MM.1S (cell line): ENCODE measurements at regions not wholly inside any gene's neighbourhood (a gene's known extent, or its start where the extent isn't known, plus 50 kb on each side); places are given as distances from the start of the nearest gene placed in this dataset.

ENCODE experiments used
- DNase-seq: peaks from one replicate; pipeline ENCODE4 v3.0.0-alpha.2; 2015
- H2AFZ ChIP-seq: fragments of 300-600 bp; sonication (generic); 2 replicates; pipeline ENCODE4 v1.6.0; 2016; ENCODE audit warnings: antibody characterized with exemption, low read length
- H3F3A ChIP-seq: fragments of 300-600 bp; sonication (generic); 2 replicates; pipeline ENCODE4 v1.6.1; 2016; ENCODE audit warnings: mild to moderate bottlenecking, antibody characterized with exemption, low read length, moderate library complexity, mixed read lengths; ENCODE audit not compliant: insufficient read depth
- H3K27ac ChIP-seq: fragments of 300-600 bp; sonication (generic); 2 replicates; pipeline ENCODE4 v1.5.1; 2016; ENCODE audit warnings: mild to moderate bottlenecking, low read length
- H3K27me3 ChIP-seq: fragments of 300-600 bp; sonication (generic); replicated peaks from 2 replicates; pipeline ENCODE4 v1.6.0; 2016; ENCODE audit warnings: low read length; ENCODE audit not compliant: insufficient read depth
- H3K36me3 ChIP-seq: fragments of 300-600 bp; sonication (generic); replicated peaks from 2 replicates; pipeline ENCODE4 v1.6.1; 2016; ENCODE audit warnings: mild to moderate bottlenecking, low read length, mixed read lengths; ENCODE audit not compliant: insufficient read depth
- H3K4me1 ChIP-seq: fragments of 300-600 bp; sonication (generic); 2 replicates; pipeline ENCODE4 v1.6.1; 2016; ENCODE audit warnings: low read length, mixed read lengths
- H3K4me2 ChIP-seq: fragments of 300-600 bp; sonication (generic); 2 replicates; pipeline ENCODE4 v1.6.0; 2016; ENCODE audit warnings: low read depth, low read length
- H3K4me3 ChIP-seq: fragments of 300-600 bp; sonication (generic); 2 replicates; pipeline ENCODE4 v1.5.1; 2016; ENCODE audit warnings: low read length, mixed read lengths
- H3K79me2 ChIP-seq: fragments of 300-600 bp; sonication (generic); 2 replicates; pipeline ENCODE4 v1.6.1; 2016; ENCODE audit warnings: mixed run types, low read length, mixed read lengths
- H3K9ac ChIP-seq: fragments of 300-600 bp; sonication (generic); 2 replicates; pipeline ENCODE4 v1.6.1; 2016; ENCODE audit warnings: low read length, mixed read lengths
- H3K9me2 ChIP-seq: fragments of 300-600 bp; sonication (generic); replicated peaks from 2 replicates; pipeline ENCODE4 v1.6.1; 2016; ENCODE audit warnings: mild to moderate bottlenecking, low read length, mixed read lengths; ENCODE audit not compliant: insufficient read depth
- H3K9me3 ChIP-seq: fragments of 300-600 bp; sonication (generic); replicated peaks from 2 replicates; pipeline ENCODE4 v1.6.1; 2016; ENCODE audit warnings: mild to moderate bottlenecking, low read length, mixed read lengths; ENCODE audit not compliant: insufficient read depth
- H4K20me1 ChIP-seq: fragments of 300-600 bp; sonication (generic); 2 replicates; pipeline ENCODE4 v1.6.1; 2016; ENCODE audit warnings: mild to moderate bottlenecking, low read length, moderate library complexity, mixed read lengths; ENCODE audit not compliant: insufficient read depth
- CTCF ChIP-seq: fragments of 300-600 bp; sonication (generic); IDR thresholded peaks from 2 replicates; pipeline ENCODE4 v1.5.1; 2016; ENCODE audit warnings: antibody characterized with exemption, low read length, mixed read lengths
- EZH2 ChIP-seq: fragments of 300-600 bp; sonication (generic); optimal IDR thresholded peaks from 2 replicates; pipeline ENCODE3; 2017; ENCODE audit warnings: low read depth, mild to moderate bottlenecking, antibody characterized with exemption, low read length, mixed read lengths
- EZH2phosphoT487 ChIP-seq: fragments of 300-600 bp; sonication (generic); IDR thresholded peaks from 2 replicates; pipeline ENCODE4 v1.6.1; 2018; ENCODE audit warnings: antibody characterized with exemption, low read length

DNA sequence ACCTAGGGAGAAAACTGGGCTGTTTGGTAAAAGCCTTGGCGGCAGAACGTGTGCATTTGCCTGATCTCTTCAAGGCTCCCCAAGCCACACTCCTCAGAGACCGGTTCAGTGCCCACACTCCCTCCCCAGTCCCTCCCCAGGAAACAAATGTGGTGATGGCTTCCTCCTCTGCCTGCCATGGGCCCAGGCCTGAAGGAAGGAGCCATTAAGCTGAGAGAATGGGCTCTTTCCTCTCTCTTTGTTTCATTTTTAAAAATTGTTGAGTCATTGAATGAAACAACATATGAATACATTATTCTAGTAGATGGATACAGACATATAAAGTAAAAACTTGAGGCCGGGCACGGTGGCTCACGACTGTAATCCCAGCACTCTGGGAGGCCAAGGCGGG is 50.6 kb upstream of the YWHAQ start:
- Histone ChIP-seq H3K27ac (no peak overlapping the region), H3K4me3 (no peak overlapping the region)

GRCh38 chr2:9685637-9686036 is 54.8 kb upstream of the YWHAQ start:
- no peaks in the 10 kb centered on the region for H3K9me2 ChIP-seq
- H3K36me3 ChIP-seq = no peaks in the 10 kb centered on the region
- H3K27me3 ChIP-seq = no peaks in the 10 kb centered on the region
- H3K9me3 ChIP-seq = no peaks in the 10 kb centered on the region
- no peaks in the 10 kb centered on the region for H3F3A ChIP-seq
- no peak overlapping the region for H2AFZ ChIP-seq
- H3K27ac ChIP-seq = no peak overlapping the region
- H4K20me1 ChIP-seq = no peaks in the 10 kb centered on the region
- no peak overlapping the region for H3K4me2 ChIP-seq
- H3K79me2 ChIP-seq = no peaks in the 10 kb centered on the region
- H3K9ac ChIP-seq = no peak overlapping the region
- DNase-seq = no peak
- H3K4me1 ChIP-seq = 0 out of 2 replicates have a peak, but pooled peaks cover 3% of the 10 kb centered on the region
- TF ChIP-seq EZH2 (no peak), CTCF (no peak), EZH2phosphoT487 (no peak)
- H3K4me3 ChIP-seq = no peak overlapping the region

More for the DNA sequence above, 50.6 kb upstream of the YWHAQ start:
- DNase-seq = no peak
- TF ChIP-seq EZH2phosphoT487 = no peak
- Histone ChIP-seq H4K20me1 (no peaks in the 10 kb centered on the region), H3K9ac (no peak overlapping the region), H3F3A (no peaks in the 10 kb centered on the region), H3K9me3 (no peaks in the 10 kb centered on the region), H3K9me2 (no peaks in the 10 kb centered on the region), H3K79me2 (no peaks in the 10 kb centered on the region), H3K27me3 (no peaks in the 10 kb centered on the region), H3K4me1 (0 out of 2 replicates have a peak, but pooled peaks cover 3% of the 10 kb centered on the region), H3K4me2 (no peak overlapping the region), H3K36me3 (no peaks in the 10 kb centered on the region), H2AFZ (peak overlapping the region; percentile 20; the same call in 1 of the 2 replicates)

GRCh38 chr2:9686061-9686460 is 55.3 kb upstream of the YWHAQ start:
- Histone ChIP-seq H3K9me2 (no peaks in the 10 kb centered on the region), H3K4me2 (no peak overlapping the region), H3K27me3 (no peaks in the 10 kb centered on the region), H3K4me1 (0 out of 2 replicates have a peak, but pooled peaks cover 3% of the 10 kb centered on the region), H3K79me2 (no peaks in the 10 kb centered on the region), H4K20me1 (no peaks in the 10 kb centered on the region), H2AFZ (no peak overlapping the region), H3F3A (no peaks in the 10 kb centered on the region), H3K27ac (no peak overlapping the region), H3K9me3 (no peaks in the 10 kb centered on the region), H3K9ac (no peak overlapping the region), H3K36me3 (no peaks in the 10 kb centered on the region), H3K4me3 (no peak overlapping the region)
- TF ChIP-seq EZH2 = no peak
- no peak for TF ChIP-seq CTCF
- TF ChIP-seq EZH2phosphoT487 = no peak
- DNase-seq = no peak

GRCh38 chr2:9690252-9690651 is 59.5 kb upstream of the YWHAQ start:
- TF ChIP-seq EZH2phosphoT487 = no peak
- TF ChIP-seq CTCF = no peak
- TF ChIP-seq EZH2 = no peak
- no peak overlapping the region for H2AFZ ChIP-seq
- peaks cover 15% of the 10 kb centered on the region for H3K4me1 ChIP-seq
- H3K4me2 ChIP-seq = no peak overlapping the region
- H3K79me2 ChIP-seq = no peaks in the 10 kb centered on the region
- no peak overlapping the region for H3K4me3 ChIP-seq
- no peaks in the 10 kb centered on the region for H3K36me3 ChIP-seq
- H4K20me1 ChIP-seq = no peaks in the 10 kb centered on the region
- H3K9ac ChIP-seq = no peak overlapping the region
- no peaks in the 10 kb centered on the region for H3K9me2 ChIP-seq
- no peaks in the 10 kb centered on the region for H3K9me3 ChIP-seq
- no peaks in the 10 kb centered on the region for H3K27me3 ChIP-seq
- peaks cover 9% of the 10 kb centered on the region for H3F3A ChIP-seq
- no peak overlapping the region for H3K27ac ChIP-seq
- no peak for DNase-seq
